Panc1 (cell line): ENCODE measurements at regions not wholly inside any gene's neighbourhood (a gene's known extent, or its start where the extent isn't known, plus 50 kb on each side); places are given as distances from the start of the nearest gene placed in this dataset.

Experiments used
- ATAC-seq: fragments of 200-7000 bp; cut with Tn5 transposase; 2 replicates; pipeline ENCODE4 v1.9.1; 2020; ENCODE audit warnings: mild to moderate bottlenecking, moderate library complexity
- BruUV-seq: library from RNA; stranded (reverse); fragments of 400-500 nt; replicated peaks from 2 replicates; lab custom pipeline; 2021; lab: Mats Ljungman, UMichigan
- CTCF ChIA-PET: fragments of 300-600 bp; sonication (Branson Sonifier 250); formaldehyde crosslinking; loops from one replicate; lab custom pipeline; 2022; ENCODE audit warnings: antibody characterized with exemption; lab: Charles Lee
- POLR2A ChIA-PET: fragments of 300-600 bp; sonication (Branson Sonifier 250); formaldehyde crosslinking; loops from one replicate; lab custom pipeline; 2022; ENCODE audit warnings: antibody characterized with exemption; lab: Charles Lee
- DNase-seq: peaks from one replicate; pipeline ENCODE4 v3.0.0-alpha.2; 2010; ENCODE audit warnings: low read depth, low spot score
- H3K27ac ChIP-seq: 2 replicates; pipeline ENCODE4 v1.5.1; 2011; ENCODE audit warnings: mild to moderate bottlenecking, low read length, inconsistent platforms
- H3K27me3 ChIP-seq: fragments of 200-500 bp; sonication (Bioruptor generic); 2 replicates; pipeline ENCODE4 v1.6.0; 2014; ENCODE audit warnings: low read length, inconsistent platforms; ENCODE audit not compliant: control insufficient read depth, insufficient read depth
- H3K36me3 ChIP-seq: fragments of 200-500 bp; sonication (Bioruptor generic); 2 replicates; pipeline ENCODE4 v1.5.1; 2014; ENCODE audit warnings: inconsistent platforms, mild to moderate bottlenecking, low read length, moderate library complexity; ENCODE audit not compliant: control insufficient read depth, insufficient read depth
- H3K4me1 ChIP-seq: 2 replicates; pipeline ENCODE4 v1.5.1; 2011; ENCODE audit warnings: inconsistent platforms, mild to moderate bottlenecking, low read length, moderate library complexity; ENCODE audit not compliant: control insufficient read depth, insufficient read depth
- H3K4me3 ChIP-seq, 2 experiments: 2 replicates each; pipeline ENCODE4 v1.5.1; 2011 to 2012; ENCODE audit warnings: low read depth in 2 of 2, low read length in 2 of 2, mild to moderate bottlenecking in 2 of 2, inconsistent platforms in 1 of 2, moderate library complexity in 1 of 2
- H3K9me3 ChIP-seq: fragments of 200-500 bp; sonication (Bioruptor generic); 2 replicates; pipeline ENCODE4 v1.5.1; 2014; ENCODE audit warnings: low read depth, mild to moderate bottlenecking, inconsistent platforms, low read length, moderate library complexity; ENCODE audit not compliant: control insufficient read depth, insufficient read depth
- CTCF ChIP-seq: fragments of 450-650 bp; IDR thresholded peaks from 2 replicates; pipeline ENCODE4 v1.5.1; 2017; ENCODE audit warnings: mild to moderate bottlenecking
- POLR2AphosphoS5 ChIP-seq: IDR thresholded peaks from 2 replicates; pipeline ENCODE4 v1.6.1; 2012; ENCODE audit warnings: mild to moderate bottlenecking, low read depth, low read length, moderate library complexity
- REST ChIP-seq, 2 experiments: IDR thresholded peaks; 2 replicates each; pipeline ENCODE4 v1.6.1; 2011 to 2012; ENCODE audit warnings: low read depth in 2 of 2, control low read depth in 1 of 2, low read length in 1 of 2, mild to moderate bottlenecking in 1 of 2, moderate library complexity in 1 of 2; ENCODE audit not compliant: insufficient read depth in 1 of 2
- SIN3A ChIP-seq: IDR thresholded peaks from 2 replicates; pipeline ENCODE4 v1.6.1; 2012; ENCODE audit warnings: low read depth, mild to moderate bottlenecking, low read length, moderate library complexity, borderline replicate concordance; ENCODE audit not compliant: insufficient read depth
- TCF7L2 ChIP-seq: IDR thresholded peaks from 2 replicates; pipeline ENCODE4 v1.6.1; 2011; ENCODE audit warnings: mild to moderate bottlenecking, low read depth, low read length, inconsistent platforms
- in situ Hi-C: cut with HindIII; loops from 2 replicates; pipeline ENCODE4 v1.10.0; 2016; ENCODE audit warnings: low sequenced_read_pairs, low pct_unique_long_range_greater_than_20kb
- intact Hi-C: fragments of 100-400 bp; cut with micrococcal nuclease; formaldehyde crosslinking; loops from one replicate; pipeline ENCODE4 v1.10.0; 2022; ENCODE audit not compliant: unreplicated experiment

GRCh38 chr3:117751651-117752050 lies 1042.1 kb downstream of the TUSC7 start:
- H3K27me3 ChIP-seq: no peaks in the 10 kb centered on the region
- intact Hi-C loops (no loop called here), in situ Hi-C loops (no loop called here)
- H3K9me3 ChIP-seq: no peaks in the 10 kb centered on the region
- TF ChIP-seq TCF7L2 (no peak), REST (IDR thresholded peaks at IDR 0.05; ENCODE audit: insufficient read depth in 1 of 2, low read depth in 2 of 2, low read length in 1 of 2) (no peak), POLR2AphosphoS5 (no peak), CTCF (no peak), SIN3A (no peak)
- no peak for DNase-seq
- no TSS peak for BruUV-seq
- no peak overlapping the region for H3K4me3 ChIP-seq
- no peaks in the 10 kb centered on the region for H3K36me3 ChIP-seq
- ATAC-seq: no peak
- no peaks in the 10 kb centered on the region for H3K4me1 ChIP-seq
- H3K27ac ChIP-seq: no peak overlapping the region
- POLR2A ChIA-PET: no interaction called here
- CTCF ChIA-PET: no interaction called here

- Histone ChIP-seq H3K27me3 (no peaks in the 10 kb centered on the region), H3K4me1 (no peaks in the 10 kb centered on the region), H3K36me3 (no peaks in the 10 kb centered on the region), H3K4me3 (no peak overlapping the region), H3K9me3 (no peaks in the 10 kb centered on the region), H3K27ac (no peak overlapping the region)
- BruUV-seq: no TSS peak
- in situ Hi-C loops (no loop called here), intact Hi-C loops (no loop called here)
- TF ChIP-seq CTCF (no peak), TCF7L2 (no peak), POLR2AphosphoS5 (no peak), SIN3A (no peak), REST (IDR thresholded peaks at IDR 0.05; ENCODE audit: insufficient read depth in 1 of 2, low read depth in 2 of 2, low read length in 1 of 2) (no peak)
- CTCF ChIA-PET: no interaction called here
- ATAC-seq (no peak), DNase-seq (no peak)
- POLR2A ChIA-PET: no interaction called here
Observed at GRCh38 chr3:117752984-117753717, 1043.6 kb downstream of the TUSC7 start.
